H9 (cell line): ENCODE measurements at regions not wholly inside any gene's neighbourhood (a gene's known extent, or its start where the extent isn't known, plus 50 kb on each side); places are given as distances from the start of the nearest gene placed in this dataset.

Source experiments
- DNase-seq: peaks from one replicate; pipeline ENCODE4 v3.0.0-alpha.2; 2017
- H2AFZ ChIP-seq: one replicate; pipeline ENCODE4 v1.6.1; 2013; ENCODE audit warnings: mild to moderate bottlenecking, low read length, control low read depth, moderate library complexity
- H2AK5ac ChIP-seq: 2 replicates; pipeline ENCODE4 v1.6.1; 2013; ENCODE audit warnings: low read length, control low read depth, mixed read lengths; ENCODE audit not compliant: insufficient read length
- H2BK120ac ChIP-seq: one replicate; pipeline ENCODE4 v1.6.1; 2013; ENCODE audit warnings: low read depth, mild to moderate bottlenecking, low read length, control low read depth, inconsistent platforms; ENCODE audit not compliant: poor library complexity, severe bottlenecking
- H2BK12ac ChIP-seq: 2 replicates; pipeline ENCODE4 v1.6.1; 2013; ENCODE audit warnings: low read length, control low read depth, mixed read lengths, low read depth; ENCODE audit not compliant: insufficient read length
- H2BK15ac ChIP-seq: 2 replicates; pipeline ENCODE4 v1.6.1; 2013; ENCODE audit warnings: low read depth, low read length, control low read depth
- H2BK20ac ChIP-seq: one replicate; pipeline ENCODE4 v1.6.1; 2013; ENCODE audit warnings: low read depth, mild to moderate bottlenecking, low read length, control low read depth, inconsistent platforms; ENCODE audit not compliant: poor library complexity, severe bottlenecking
- H2BK5ac ChIP-seq: 2 replicates; pipeline ENCODE4 v1.6.1; 2013; ENCODE audit warnings: low read length, control low read depth, mixed read lengths; ENCODE audit not compliant: insufficient read length
- H3K14ac ChIP-seq: 2 replicates; pipeline ENCODE4 v1.6.1; 2013; ENCODE audit warnings: low read length, control low read depth; ENCODE audit not compliant: insufficient read depth
- H3K18ac ChIP-seq: 2 replicates; pipeline ENCODE4 v1.6.1; 2013; ENCODE audit warnings: low read depth, mild to moderate bottlenecking, mixed read lengths, low read length, control low read depth; ENCODE audit not compliant: insufficient read length
- H3K23ac ChIP-seq: 2 replicates; pipeline ENCODE4 v1.6.1; 2013; ENCODE audit warnings: low read length, control low read depth, mixed read lengths, low read depth; ENCODE audit not compliant: insufficient read length
- H3K23me2 ChIP-seq: 2 replicates; pipeline ENCODE4 v1.6.1; 2013; ENCODE audit warnings: low read depth, mild to moderate bottlenecking, mixed read lengths, low read length, control low read depth; ENCODE audit not compliant: insufficient read length, poor library complexity, severe bottlenecking
- H3K27ac ChIP-seq: 2 replicates; pipeline ENCODE4 v1.5.1; 2013; ENCODE audit warnings: low read length, control low read depth, mixed read lengths, low read depth; ENCODE audit not compliant: insufficient read length
- H3K27me3 ChIP-seq: 2 replicates; pipeline ENCODE4 v1.6.1; 2013; ENCODE audit warnings: low read length, control low read depth, inconsistent platforms; ENCODE audit not compliant: insufficient read depth
- H3K4ac ChIP-seq: 2 replicates; pipeline ENCODE4 v1.6.1; 2013; ENCODE audit warnings: low read depth, mild to moderate bottlenecking, control low read depth, inconsistent platforms, low read length, moderate library complexity
- H3K4me1 ChIP-seq: 2 replicates; pipeline ENCODE4 v1.6.1; 2013; ENCODE audit warnings: low read length, control low read depth, inconsistent platforms; ENCODE audit not compliant: insufficient read depth
- H3K4me2 ChIP-seq: 2 replicates; pipeline ENCODE4 v1.6.1; 2013; ENCODE audit warnings: low read length, control low read depth, mixed read lengths; ENCODE audit not compliant: insufficient read length, insufficient read depth
- H3K56ac ChIP-seq: 2 replicates; pipeline ENCODE4 v1.6.1; 2013; ENCODE audit warnings: low read depth, mild to moderate bottlenecking, mixed read lengths, low read length, control low read depth; ENCODE audit not compliant: insufficient read length
- H3K79me1 ChIP-seq: 2 replicates; pipeline ENCODE4 v1.6.1; 2013; ENCODE audit warnings: low read depth, mild to moderate bottlenecking, moderate library complexity, low read length, control low read depth, inconsistent platforms; ENCODE audit not compliant: insufficient read depth, poor library complexity, severe bottlenecking
- H3K79me2 ChIP-seq: 2 replicates; pipeline ENCODE4 v1.6.1; 2013; ENCODE audit warnings: low read length, control low read depth, inconsistent platforms; ENCODE audit not compliant: insufficient read depth
- H3K9ac ChIP-seq: 2 replicates; pipeline ENCODE4 v1.6.1; 2013; ENCODE audit warnings: low read length, control low read depth, mixed read lengths; ENCODE audit not compliant: insufficient read length; ENCODE audit errors: extremely low read depth
- H3K9me3 ChIP-seq: one replicate; pipeline ENCODE4 v1.6.1; 2013; ENCODE audit warnings: low read depth, low read length, inconsistent platforms; ENCODE audit not compliant: control insufficient read depth
- H3T11ph ChIP-seq: one replicate; pipeline ENCODE4 v1.6.1; 2013; ENCODE audit warnings: mild to moderate bottlenecking, low read length, control low read depth, inconsistent platforms
- H4K20me1 ChIP-seq: one replicate; pipeline ENCODE4 v1.6.1; 2013; ENCODE audit not compliant: control insufficient read depth, insufficient read length, insufficient read depth
- H4K5ac ChIP-seq: 2 replicates; pipeline ENCODE4 v1.6.1; 2013; ENCODE audit warnings: low read depth, mild to moderate bottlenecking, mixed read lengths, low read length, control low read depth; ENCODE audit not compliant: insufficient read length
- H4K8ac ChIP-seq: replicated peaks from 2 replicates; pipeline ENCODE4 v1.6.1; 2013; ENCODE audit warnings: low read length, control low read depth, mixed read lengths, low read depth; ENCODE audit not compliant: insufficient read length
- H4K91ac ChIP-seq: 2 replicates; pipeline ENCODE4 v1.6.1; 2013; ENCODE audit warnings: low read depth, mild to moderate bottlenecking, moderate library complexity, mixed read lengths, low read length, control low read depth; ENCODE audit not compliant: insufficient read length
- H3K27ac Mint-ChIP-seq, 3 experiments: 2 replicates in 2 of 3; 3 replicates in 1 of 3; pipeline ENCODE4 v1.8.0; 2020 to 2021; ENCODE audit warnings: mixed read lengths in 3 of 3, mild to moderate bottlenecking in 1 of 3, moderate library complexity in 1 of 3
- H3K27me3 Mint-ChIP-seq: 2 replicates; pipeline ENCODE4 v1.8.0; 2021; ENCODE audit warnings: low read depth, mild to moderate bottlenecking, moderate library complexity, mixed read lengths
- H3K36me3 Mint-ChIP-seq, 3 experiments: 2 replicates in 2 of 3; 3 replicates in 1 of 3; pipeline ENCODE4 v1.8.0; 2020 to 2021; ENCODE audit warnings: low read depth in 3 of 3, mixed read lengths in 3 of 3; ENCODE audit not compliant: insufficient read depth in 1 of 3
- H3K4me1 Mint-ChIP-seq, 2 experiments: 2 replicates each; pipeline ENCODE4 v1.8.0; 2020; ENCODE audit warnings: mixed read lengths in 2 of 2
- H3K4me3 Mint-ChIP-seq, 2 experiments: 2 replicates in 1 of 2; 3 replicates in 1 of 2; pipeline ENCODE4 v1.8.0; 2020 to 2021; ENCODE audit warnings: mild to moderate bottlenecking in 2 of 2, mixed read lengths in 2 of 2, moderate library complexity in 1 of 2
- H3K9me3 Mint-ChIP-seq, 2 experiments: 2 replicates in 1 of 2; 3 replicates in 1 of 2; pipeline ENCODE4 v1.8.0; 2020; ENCODE audit warnings: mild to moderate bottlenecking in 2 of 2, mixed read lengths in 2 of 2, moderate library complexity in 1 of 2
- WGBS: extraction: QIAGEN DNeasy Blood & Tissue Kit; methylation state at CpG from one replicate; pipeline ENCODE4 v1.1.7; 2013; ENCODE audit warnings: missing lambda C conversion rate, low lambda C conversion rate, mixed read lengths; ENCODE audit not compliant: insufficient read length; ENCODE audit errors: extremely low coverage; 5-methylcytosine and 5-hydroxymethylcytosine counted together
- TF ChIP-seq, protein P1 (sequence below): fragments of 200-600 bp; sonication (generic); conservative IDR thresholded peaks from 3 replicates; pipeline ENCODE4 v1.8.0; 2021; ENCODE audit warnings: antibody characterized with exemption, mild to moderate bottlenecking

DNA sequence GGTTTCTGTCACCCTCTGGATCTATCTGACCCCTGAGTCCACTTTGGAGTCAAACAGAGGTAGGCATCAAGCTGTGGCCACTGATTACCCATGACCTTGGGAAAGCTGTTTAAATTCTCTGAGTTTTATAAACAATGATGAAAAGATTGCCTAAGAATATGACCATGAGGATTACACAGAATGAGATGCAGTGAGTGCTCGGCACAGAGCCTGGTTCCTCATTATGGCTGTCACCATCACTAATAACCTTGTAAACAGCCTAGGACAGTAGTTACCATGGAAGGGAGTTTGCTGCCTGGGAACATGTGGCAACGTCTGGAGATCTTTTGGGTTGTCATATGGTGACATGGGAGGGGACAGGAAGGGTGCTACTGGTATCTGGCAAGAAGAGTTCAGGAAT is 248.3 kb upstream of the KAZN start:
- Histone ChIP-seq H3K4me2 (no peak overlapping the region), H3K23ac (no peak overlapping the region), H2AFZ (no peak overlapping the region), H2BK20ac (no peak overlapping the region), H3K23me2 (no peaks in the 10 kb centered on the region), H3K9me3 (no peaks in the 10 kb centered on the region), H3K14ac (no peak overlapping the region), H4K20me1 (no peaks in the 10 kb centered on the region), H3K4me1 (peaks cover 4% of the 10 kb centered on the region; the same call in 1 of the 2 replicates), H4K91ac (no peak overlapping the region), H2BK12ac (no peak overlapping the region), H2BK120ac (no peak overlapping the region), H2AK5ac (no peak overlapping the region), H3T11ph (no peak overlapping the region), H3K79me1 (no peaks in the 10 kb centered on the region), H2BK15ac (no peak overlapping the region), H4K8ac (no peak overlapping the region), H3K79me2 (no peaks in the 10 kb centered on the region), H3K4ac (no peak overlapping the region), H3K18ac (no peak overlapping the region), H4K5ac (no peak overlapping the region), H3K27me3 (no peaks in the 10 kb centered on the region), H2BK5ac (no peak overlapping the region), H3K56ac (no peak overlapping the region), H3K9ac (no peak overlapping the region), H3K27ac (no peak overlapping the region)
- TF ChIP-seq, protein P1, sequence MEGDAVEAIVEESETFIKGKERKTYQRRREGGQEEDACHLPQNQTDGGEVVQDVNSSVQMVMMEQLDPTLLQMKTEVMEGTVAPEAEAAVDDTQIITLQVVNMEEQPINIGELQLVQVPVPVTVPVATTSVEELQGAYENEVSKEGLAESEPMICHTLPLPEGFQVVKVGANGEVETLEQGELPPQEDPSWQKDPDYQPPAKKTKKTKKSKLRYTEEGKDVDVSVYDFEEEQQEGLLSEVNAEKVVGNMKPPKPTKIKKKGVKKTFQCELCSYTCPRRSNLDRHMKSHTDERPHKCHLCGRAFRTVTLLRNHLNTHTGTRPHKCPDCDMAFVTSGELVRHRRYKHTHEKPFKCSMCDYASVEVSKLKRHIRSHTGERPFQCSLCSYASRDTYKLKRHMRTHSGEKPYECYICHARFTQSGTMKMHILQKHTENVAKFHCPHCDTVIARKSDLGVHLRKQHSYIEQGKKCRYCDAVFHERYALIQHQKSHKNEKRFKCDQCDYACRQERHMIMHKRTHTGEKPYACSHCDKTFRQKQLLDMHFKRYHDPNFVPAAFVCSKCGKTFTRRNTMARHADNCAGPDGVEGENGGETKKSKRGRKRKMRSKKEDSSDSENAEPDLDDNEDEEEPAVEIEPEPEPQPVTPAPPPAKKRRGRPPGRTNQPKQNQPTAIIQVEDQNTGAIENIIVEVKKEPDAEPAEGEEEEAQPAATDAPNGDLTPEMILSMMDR = no peak
- H3K4me1 Mint-ChIP-seq = peaks cover 3 to 10% of the 10 kb centered on the region in 2 experiments; a peak in 3 of 4 replicates
- H3K4me3 Mint-ChIP-seq = no peak overlapping the region
- H3K27me3 Mint-ChIP-seq = peaks cover 5% of the 10 kb centered on the region
- peaks cover 0 to 4% (median 0%) of the 10 kb centered on the region in 3 experiments; a peak in 2 of 7 replicates for H3K36me3 Mint-ChIP-seq
- no peak overlapping the region; a peak in 1 of 7 replicates for H3K27ac Mint-ChIP-seq
- peaks cover 3 to 7% of the 10 kb centered on the region in 2 experiments; a peak in 3 of 5 replicates for H3K9me3 Mint-ChIP-seq
- DNase-seq = no peak
- no CpG with 5 or more reads among the region's 2 CpGs for WGBS
